SIG-M5 (cell line): ENCODE measurements at regions not wholly inside any gene's neighbourhood (a gene's known extent, or its start where the extent isn't known, plus 50 kb on each side); places are given as distances from the start of the nearest gene placed in this dataset.
A peak's percentile ranks its signal among the peaks of the same experiment; 100 is the strongest.
"Not testable (repeated sequence)": the region's sequence is repeated elsewhere in the genome, so short reads cannot be mapped to it uniquely, and the experiment has no call there.

Experiments
- DNase-seq: peaks from one replicate; lab custom pipeline; 2025; lab: John Stamatoyannopoulos, UW

GRCh38 chr20:20795721-20796120, 83.3 kb upstream of the RALGAPA2 start:
- DNase-seq = no peak

GRCh38 chr20:20795119-20795518, 82.7 kb upstream of the RALGAPA2 start:
- DNase-seq = no peak

- DNase-seq = no peak
Measured at GRCh38 chr20:20793591-20793990, 81.1 kb upstream of the RALGAPA2 start.

- no peak for DNase-seq
Measured at GRCh38 chr20:20791664-20792568, 79.5 kb upstream of the RALGAPA2 start.

- DNase-seq = no peak
Measured at GRCh38 chr20:20788308-20788707, 75.9 kb upstream of the RALGAPA2 start.

GRCh38 chr20:20786428-20786827, 74.0 kb upstream of the RALGAPA2 start:
- DNase-seq = peak; percentile 79

GRCh38 chr20:20785226-20785625, 72.8 kb upstream of the RALGAPA2 start:
- no peak for DNase-seq

- not testable (repeated sequence) for DNase-seq
Measured at GRCh38 chr20:20784450-20784849, 72.0 kb upstream of the RALGAPA2 start.

- DNase-seq = no peak
Measured at GRCh38 chr20:20783450-20783849, 71.0 kb upstream of the RALGAPA2 start.

- DNase-seq = no peak
Measured at GRCh38 chr20:20782755-20783154, 70.3 kb upstream of the RALGAPA2 start.

GRCh38 chr20:20782231-20782630, 69.8 kb upstream of the RALGAPA2 start:
- no peak for DNase-seq

GRCh38 chr20:20781029-20781428, 68.6 kb upstream of the RALGAPA2 start:
- DNase-seq = no peak

GRCh38 chr20:20780127-20780824, 67.8 kb upstream of the RALGAPA2 start:
- peak; percentile 98 for DNase-seq

- no peak for DNase-seq
Measured at GRCh38 chr20:20778676-20779075, 66.2 kb upstream of the RALGAPA2 start.

- DNase-seq = no peak
Measured at GRCh38 chr20:20772497-20773085, 60.1 kb upstream of the RALGAPA2 start.

GRCh38 chr20:20768202-20768815, 55.9 kb upstream of the RALGAPA2 start:
- no peak for DNase-seq

GRCh38 chr20:20765696-20766365, 53.4 kb upstream of the RALGAPA2 start:
- DNase-seq = no peak

GRCh38 chr20:20763650-20764049, 51.2 kb upstream of the RALGAPA2 start:
- no peak for DNase-seq
